Left lobe of liver (tissue), 2 donors: ENCODE measurements at regions not wholly inside any gene's neighbourhood (a gene's known extent, or its start where the extent isn't known, plus 50 kb on each side); places are given as distances from the start of the nearest gene placed in this dataset.
A peak's percentile ranks its signal among the peaks of the same experiment; 100 is the strongest.

Experiments
- ATAC-seq: fragments of 200-7000 bp; cut with Tn5 transposase; one replicate; pipeline ENCODE4 v1.9.1; 2020; ENCODE audit warnings: mild to moderate bottlenecking, moderate library complexity
- DNase-seq: peaks from one replicate; pipeline ENCODE4 v3.0.0-alpha.2; 2020; ENCODE audit warnings: low spot score
- donor health status: DM: no; HTN: no; CAD: no; lungs with moderate emphysema.
- donor health status: DM: no; HTN: yes; CAD: no.

DNA sequence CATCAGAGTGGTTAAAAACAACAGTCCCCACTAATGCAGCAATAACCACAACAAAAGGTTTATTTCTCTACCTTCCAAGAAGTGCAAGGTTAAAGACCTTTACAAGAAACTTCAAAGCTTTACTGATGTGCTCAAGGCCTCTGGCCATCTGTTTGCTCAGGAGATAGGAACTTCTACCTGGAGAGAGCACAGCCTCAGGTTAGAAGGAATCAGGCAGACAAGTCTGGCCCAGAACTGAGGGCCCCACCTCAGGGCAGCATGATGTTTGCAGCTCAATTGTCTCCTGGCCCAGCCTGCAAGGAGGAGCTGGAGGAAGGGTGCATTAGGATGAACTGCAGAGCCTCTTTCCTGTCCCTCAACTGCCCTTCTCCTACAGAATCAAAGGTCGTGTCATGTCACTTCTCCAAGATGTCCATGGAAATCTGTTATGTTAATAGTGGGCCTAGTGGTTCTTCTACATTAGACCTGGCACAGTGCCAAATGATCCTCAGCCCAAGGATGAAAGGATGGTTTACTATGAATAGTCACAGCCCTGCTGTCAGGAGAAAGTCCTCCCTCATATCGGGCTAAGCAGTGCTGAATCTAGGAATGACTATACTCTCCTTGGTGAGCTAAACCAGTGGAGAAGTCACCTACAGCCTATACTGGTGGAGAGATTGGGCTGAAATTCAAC, 98.9 kb upstream of the NTRK2 start:
- ATAC-seq: no peak
- no peak for DNase-seq

DNA sequence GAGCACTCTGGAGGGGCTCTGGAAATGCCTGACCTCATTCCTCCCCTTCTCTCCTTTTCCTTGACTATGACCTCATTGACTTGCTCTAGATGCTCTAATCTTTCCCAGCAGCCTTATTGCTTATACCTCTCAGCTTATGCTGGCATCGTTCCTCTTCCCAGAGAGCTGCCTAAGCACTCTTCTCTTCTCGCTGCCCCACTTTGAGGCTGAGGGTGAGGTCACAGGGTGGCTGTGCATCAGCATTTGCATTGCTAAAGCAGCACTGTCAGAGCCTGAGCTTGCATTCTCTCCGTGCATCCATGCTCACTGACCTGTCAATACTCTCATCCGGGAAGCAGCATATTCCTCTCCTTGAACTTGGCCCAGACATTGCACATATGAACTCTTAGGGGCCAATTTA, 96.4 kb upstream of the NTRK2 start:
- no peak for DNase-seq
- no peak for ATAC-seq

DNA sequence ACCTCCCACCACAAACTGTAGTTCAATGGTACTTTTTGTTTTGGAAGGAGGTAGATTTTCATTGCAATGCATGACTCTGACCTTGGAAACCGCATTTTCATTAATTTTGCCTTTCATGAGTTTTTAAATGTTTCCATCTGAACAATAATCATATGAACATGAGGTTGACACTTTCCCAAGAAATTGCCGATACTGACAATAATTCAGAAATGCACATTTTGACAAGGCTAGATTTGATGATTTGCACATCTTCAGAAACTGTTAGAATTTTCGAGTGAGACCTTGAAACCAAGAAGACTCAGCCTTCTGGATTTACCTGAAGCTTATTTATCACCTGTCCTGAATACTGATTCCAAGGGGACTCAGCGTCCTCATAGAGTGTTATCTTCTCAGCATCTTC, 93.8 kb upstream of the NTRK2 start:
- DNase-seq (no peak), ATAC-seq (no peak)

DNA sequence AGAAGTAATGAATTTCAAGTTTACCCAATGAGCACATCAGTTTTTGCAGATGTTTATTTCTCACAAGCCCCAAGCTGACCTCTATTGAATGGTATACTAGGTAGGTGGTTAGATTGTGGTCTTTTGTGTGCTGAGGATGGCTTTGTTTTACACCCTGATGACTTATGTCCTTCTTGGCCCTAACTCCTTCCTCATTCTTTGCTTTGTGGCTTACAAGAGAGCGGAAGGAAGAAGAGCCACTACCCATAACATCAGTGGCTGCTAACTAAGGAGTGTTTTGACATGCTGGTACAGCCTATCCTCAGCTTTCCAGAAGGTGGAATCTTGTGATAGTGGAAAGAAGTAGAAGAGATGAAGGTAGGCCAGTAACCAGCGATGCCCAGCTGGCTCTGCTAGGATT, 85.7 kb upstream of the NTRK2 start:
- no peak for ATAC-seq

DNA sequence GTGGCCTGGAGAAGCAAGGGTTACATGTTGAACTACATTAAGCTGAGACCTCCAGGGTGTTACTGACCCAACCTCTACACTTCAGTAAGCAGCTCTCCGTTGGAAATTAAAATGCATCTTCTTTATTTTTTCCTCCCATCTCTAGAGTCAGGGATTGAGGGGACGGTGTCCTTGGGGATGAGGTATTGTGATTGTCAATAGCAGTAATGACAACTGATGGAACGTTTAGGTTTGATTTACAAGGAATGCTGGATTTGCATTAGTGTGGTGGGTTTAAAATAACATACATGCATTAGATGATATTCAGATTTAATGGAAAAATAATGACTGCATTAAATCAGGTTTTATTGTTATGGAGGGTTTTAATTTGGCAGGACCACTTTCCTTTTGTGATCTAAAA, 82.9 kb upstream of the NTRK2 start:
- no peak for DNase-seq

More for the DNA sequence above, 85.7 kb upstream of the NTRK2 start:
- DNase-seq: no peak

DNA sequence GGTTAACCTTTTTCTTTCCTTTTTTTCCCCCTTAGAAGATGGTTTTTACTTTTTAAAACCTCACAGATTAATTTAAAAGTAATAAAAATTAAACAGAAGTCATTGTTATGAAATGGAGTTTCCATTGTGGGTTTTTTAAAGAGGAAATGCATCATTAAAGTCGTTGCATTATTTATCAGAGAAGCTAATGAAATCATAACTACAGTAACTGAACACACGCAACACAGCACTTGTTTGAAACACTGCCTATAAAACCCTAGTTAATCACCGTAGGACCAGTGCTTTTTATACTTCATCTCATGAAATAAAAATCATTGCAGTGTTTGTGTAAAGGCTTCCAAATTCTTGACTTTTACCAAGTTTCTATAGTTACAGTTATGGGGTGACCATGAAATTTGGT, 82.4 kb upstream of the NTRK2 start:
- no peak for DNase-seq
- ATAC-seq: no peak

More for the DNA sequence above, 82.9 kb upstream of the NTRK2 start:
- no peak for ATAC-seq

DNA sequence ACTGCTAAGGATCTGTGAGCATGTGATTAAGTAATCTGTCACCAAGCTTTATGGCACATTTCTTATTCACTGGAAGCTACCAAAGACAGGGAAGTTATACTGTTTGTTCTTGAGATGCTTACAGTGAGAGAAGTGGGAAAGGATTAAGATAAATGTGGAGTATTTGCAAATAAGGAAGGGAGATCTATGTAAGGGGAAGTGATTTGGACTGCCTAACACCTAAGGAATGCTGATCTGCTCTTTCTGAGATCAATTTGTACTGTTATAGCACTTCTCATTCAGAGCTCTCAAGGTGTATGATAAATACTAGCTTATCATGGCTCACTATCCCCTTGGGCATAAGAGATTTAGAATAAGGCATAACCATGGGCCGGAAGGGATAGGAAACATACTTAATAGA, 80.0 kb upstream of the NTRK2 start:
- DNase-seq (no peak), ATAC-seq (no peak)

DNA sequence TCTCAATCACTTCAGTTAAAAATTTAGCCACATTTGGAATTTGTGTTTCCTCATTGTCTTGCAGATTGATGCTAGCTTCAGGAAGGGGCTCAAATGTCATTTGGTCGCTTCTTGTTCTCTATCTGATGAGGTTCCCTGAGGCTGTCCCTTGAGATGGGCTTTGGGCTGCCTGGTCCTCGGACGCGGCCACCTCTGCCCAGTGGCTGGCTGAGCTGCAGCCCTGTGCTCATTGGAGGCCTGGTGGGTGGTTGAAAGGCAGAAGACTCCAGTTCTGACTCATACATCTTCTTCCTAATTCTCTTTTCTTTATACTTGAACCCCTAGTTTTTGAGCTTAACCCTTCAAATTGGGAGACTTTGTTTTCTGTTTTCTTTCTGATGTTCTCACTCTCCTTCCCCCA, 78.8 kb upstream of the NTRK2 start:
- DNase-seq (no peak), ATAC-seq (no peak)

DNA sequence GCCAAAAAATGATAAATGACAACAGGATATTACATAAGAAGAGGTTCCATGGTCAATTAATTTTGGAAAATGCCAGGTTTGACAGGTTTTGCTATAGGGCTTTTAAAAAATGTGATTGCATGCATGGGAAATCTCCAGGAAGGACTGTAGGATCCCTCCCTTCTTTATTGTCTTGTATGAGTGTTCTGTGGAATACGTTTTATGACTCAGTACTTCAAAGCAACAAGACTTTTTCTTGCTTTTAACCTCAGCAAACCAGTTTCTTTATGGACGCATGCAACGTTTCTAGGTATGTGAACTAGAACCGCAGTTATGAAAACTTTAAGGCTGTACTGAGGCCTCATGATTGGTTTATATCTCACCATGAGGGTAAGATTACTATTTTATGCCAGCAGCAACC, 76.6 kb upstream of the NTRK2 start:
- no peak for ATAC-seq
- DNase-seq: no peak

DNA sequence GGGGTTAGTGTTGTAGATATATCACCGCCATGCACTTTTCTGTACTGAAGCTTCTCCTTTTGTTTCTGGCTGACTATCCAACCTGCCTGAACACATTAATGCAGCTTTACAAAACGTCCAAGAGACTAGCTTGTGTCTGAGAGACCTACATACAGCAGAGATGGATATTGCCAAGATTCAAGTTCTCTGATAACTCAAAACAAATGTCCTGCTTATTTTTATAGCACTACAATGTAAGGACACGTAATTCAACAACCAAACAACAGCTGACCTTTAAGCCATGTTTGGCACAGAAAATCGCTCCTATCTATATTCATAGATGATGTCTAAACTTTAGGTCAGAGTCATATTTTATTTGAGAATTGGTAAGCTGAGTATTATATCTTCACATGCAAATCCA, 76.2 kb upstream of the NTRK2 start:
- ATAC-seq: no peak
- no peak for DNase-seq

DNA sequence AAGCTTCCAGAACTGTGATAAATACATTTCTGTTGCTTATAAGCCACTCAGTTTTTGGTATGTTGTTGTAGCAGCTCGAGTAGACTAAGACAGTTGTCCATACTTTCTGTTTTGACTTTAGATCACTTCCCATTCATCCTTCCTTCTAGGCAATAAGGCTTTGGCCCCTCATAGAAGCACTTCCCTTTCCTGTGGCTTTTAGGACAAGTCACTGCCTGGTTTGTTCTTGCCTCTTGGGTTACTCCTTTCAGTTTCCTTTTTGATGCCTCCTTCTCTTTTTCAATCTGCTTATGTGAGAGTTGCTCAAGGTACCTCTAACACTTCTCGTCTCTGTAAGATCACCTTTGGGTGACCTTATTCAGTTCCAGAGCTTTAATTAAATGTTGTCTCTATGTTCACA, 72.4 kb upstream of the NTRK2 start:
- DNase-seq (no peak), ATAC-seq (peak; percentile 28)

DNA sequence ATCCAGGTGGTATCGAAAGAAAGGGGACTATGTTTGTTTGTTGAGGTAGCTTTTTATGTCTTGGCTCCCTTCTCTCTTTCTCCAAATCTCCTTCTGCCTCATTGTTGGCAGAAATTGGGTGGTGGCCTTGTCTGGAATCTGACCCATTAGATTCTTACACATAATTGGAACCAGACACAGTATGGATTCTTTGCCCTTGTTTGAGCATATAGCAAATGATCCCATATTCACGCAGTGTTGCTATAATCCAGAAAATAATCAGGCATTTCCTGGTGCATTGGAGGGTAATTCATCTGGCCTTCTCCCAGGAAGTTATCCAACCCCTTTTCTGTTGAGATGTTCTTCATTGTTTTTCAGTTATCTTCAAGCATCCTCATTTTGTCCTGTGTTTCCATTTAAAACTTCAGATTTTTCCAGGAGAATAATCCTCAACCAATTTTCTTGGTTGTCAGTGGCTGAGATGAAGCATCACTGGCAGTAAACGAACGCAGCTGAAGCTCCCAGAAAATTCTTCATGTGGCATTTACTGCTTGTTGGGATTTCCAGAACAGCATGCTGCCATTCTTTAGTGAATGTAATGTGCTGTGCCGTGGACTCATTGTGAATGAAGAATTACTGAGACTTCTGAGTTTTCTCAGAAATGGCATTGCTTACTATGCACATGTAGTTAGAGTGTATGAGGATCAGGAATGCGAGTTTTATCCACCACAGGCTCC, 70.5 kb upstream of the NTRK2 start:
- DNase-seq (no peak), ATAC-seq (no peak)

DNA sequence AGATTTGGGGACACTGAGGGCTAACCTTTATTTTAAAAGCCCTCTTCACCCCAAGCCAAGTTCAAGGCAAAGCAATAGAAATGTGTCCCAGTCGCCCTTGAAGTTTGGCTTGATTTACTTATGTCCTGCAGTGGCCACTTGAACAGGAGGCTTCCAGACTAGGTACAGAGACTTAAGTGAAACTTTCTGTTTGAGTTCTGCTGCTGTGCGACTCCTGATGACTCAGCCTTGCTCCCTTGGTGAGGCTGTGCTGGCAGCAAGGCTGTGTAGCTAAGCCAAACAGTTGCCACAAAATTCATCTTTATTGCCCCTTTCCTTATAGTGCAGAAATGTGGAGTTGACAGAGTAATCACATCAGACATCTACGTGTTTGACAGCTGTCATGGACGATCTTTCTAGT, 68.8 kb upstream of the NTRK2 start:
- ATAC-seq: no peak
- no peak for DNase-seq

DNA sequence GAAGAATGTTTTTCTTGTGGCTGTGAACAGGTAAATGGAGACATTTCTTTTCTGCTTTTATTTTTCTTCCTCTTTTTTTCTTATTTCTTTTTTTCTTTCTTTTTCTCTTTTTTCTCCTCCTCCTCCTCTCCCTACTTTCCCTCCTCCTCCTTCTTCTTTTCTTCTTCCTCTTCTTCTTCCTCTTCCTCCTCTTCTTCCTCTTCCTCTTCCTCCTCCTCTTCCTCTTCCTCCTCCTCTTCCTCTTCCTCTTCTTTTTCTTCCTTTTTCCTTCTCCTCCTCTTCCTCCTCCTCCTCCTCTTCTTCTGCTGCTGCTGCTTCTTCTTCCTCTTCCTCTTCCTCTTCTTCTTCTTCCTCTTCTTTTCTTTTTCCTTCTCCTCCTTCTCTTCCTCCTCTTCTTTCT, 65.3 kb upstream of the NTRK2 start:
- DNase-seq: no peak
- ATAC-seq: no peak

DNA sequence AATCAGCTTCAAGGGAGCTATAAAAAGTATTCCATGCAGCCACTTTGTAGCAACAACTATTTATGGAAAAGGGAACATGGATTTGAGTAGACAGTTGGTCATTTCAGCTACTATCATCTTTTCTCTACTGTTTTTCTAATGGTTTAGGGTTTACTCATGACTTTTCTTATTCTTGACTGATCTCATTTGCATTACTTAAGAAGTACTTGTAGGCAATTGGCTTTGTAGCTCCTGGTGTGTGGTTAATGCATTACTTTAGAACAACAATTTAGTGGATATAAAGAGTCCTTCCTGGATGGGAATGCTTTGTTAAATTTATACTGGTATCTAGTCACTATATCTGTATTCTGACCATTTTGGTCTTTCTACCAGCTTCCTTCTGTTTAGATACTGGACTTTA, 59.8 kb upstream of the NTRK2 start:
- DNase-seq (no peak), ATAC-seq (no peak)

DNA sequence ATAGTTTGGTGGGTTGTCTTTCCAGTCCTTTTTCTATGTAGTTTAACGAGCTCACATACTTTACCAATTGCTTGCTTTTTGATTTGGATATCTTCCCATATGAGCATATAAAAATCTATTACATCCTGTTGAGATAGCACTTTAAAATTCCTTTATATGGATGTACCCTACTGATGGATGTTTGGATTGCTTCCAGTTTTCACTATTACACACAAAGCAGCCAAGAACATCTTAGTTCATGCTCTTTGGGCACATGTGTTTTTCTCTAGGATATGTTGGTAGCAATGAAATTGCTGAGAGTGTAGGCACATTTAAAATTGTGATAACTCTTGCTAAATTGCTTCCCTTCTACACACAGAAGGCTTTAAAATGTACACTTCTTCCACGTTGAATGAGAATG, 56.1 kb upstream of the NTRK2 start:
- ATAC-seq (no peak), DNase-seq (no peak)

DNA sequence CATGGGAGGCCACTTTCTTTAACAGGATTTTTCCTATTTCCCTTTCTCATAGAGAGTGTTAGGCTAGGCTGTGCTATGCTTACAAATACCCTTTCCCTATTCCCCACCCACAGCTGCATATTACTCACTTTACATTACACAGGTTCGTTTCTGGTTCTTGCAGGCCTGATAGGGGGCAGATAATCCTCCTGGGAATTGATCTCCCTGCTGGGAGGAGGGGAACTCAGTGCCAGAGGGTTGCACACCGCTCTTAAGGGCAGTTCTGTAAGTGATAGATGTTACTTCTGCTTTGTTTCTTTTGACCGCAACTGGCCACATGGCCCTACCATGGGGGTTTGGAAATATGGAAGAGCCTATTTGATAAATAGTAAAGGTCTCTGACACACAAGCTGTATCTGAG, 54.0 kb upstream of the NTRK2 start:
- no peak for DNase-seq

DNA sequence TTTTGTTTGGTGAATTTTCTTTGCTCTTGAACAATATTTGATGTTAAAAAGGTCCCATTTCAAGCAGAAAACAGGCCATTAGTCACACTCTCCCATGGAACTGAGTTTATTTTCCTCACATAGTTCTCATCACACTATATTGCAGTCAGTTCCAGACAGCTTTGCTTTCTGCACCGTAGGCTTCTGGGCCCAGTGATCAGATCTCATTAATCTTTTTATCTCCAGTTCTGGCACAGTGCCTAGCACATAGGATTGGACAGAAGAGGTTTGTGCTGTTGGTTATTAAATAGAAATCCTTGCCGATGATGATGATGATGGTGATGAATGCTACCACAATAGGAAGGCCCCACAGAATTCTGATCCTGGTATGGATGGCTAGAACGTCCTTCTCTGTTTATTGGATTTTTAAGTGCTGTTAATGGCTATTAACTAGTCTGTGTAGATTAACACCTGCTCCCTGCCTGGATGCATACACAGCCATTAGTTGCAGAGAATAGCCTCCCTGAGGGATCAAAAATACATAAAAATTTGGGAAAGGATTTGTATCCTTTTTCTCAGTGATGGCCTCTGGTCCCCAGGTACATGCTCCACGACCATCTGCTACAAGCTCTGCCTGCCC, 52.0 kb upstream of the NTRK2 start:
- no peak for DNase-seq
- ATAC-seq: no peak

More for the DNA sequence above, 54.0 kb upstream of the NTRK2 start:
- no peak for ATAC-seq
